ENCODE measurements at regions not wholly inside any gene's neighbourhood (a gene's known extent, or its start where the extent isn't known, plus 50 kb on each side); places are given as distances from the start of the nearest gene placed in this dataset.

GRCh38 chr11:70872299-70872698, 380.1 kb downstream of the SHANK2 start:
- Histone ChIP-seq H3K4me3 (ENCODE audit: low read length) (no peak overlapping the region), H3K27ac (ENCODE audit: low read length) (no peak overlapping the region), H3K9me3 (ENCODE audit: control insufficient read depth, insufficient read depth, low read length) (no peaks in the 10 kb centered on the region), H3K4me1 (ENCODE audit: control insufficient read depth, insufficient read depth, low read length) (no peaks in the 10 kb centered on the region), H3K36me3 (ENCODE audit: control insufficient read depth, insufficient read depth, low read length) (no peaks in the 10 kb centered on the region), H3K27me3 (ENCODE audit: control insufficient read depth, insufficient read depth, low read length) (no peaks in the 10 kb centered on the region)
- WGBS (ENCODE audit: insufficient coverage), result 78% methylated on average over 11 of the region's 11 CpGs
- Mint-ChIP-seq H3K36me3 (no peaks in the 10 kb centered on the region), H3K27me3 (ENCODE audit: low read depth in 2 of 2) (peaks cover 0 to 4% of the 10 kb centered on the region in 2 donors), H3K4me3 (no peak overlapping the region), H3K9me3 (no peaks in the 10 kb centered on the region), H3K27ac (no peak overlapping the region), H3K4me1 (no peaks in the 10 kb centered on the region)
- intact Hi-C loops (cut with micrococcal nuclease), result no loop called here
- no peak for ATAC-seq
- TF ChIP-seq, protein P1, sequence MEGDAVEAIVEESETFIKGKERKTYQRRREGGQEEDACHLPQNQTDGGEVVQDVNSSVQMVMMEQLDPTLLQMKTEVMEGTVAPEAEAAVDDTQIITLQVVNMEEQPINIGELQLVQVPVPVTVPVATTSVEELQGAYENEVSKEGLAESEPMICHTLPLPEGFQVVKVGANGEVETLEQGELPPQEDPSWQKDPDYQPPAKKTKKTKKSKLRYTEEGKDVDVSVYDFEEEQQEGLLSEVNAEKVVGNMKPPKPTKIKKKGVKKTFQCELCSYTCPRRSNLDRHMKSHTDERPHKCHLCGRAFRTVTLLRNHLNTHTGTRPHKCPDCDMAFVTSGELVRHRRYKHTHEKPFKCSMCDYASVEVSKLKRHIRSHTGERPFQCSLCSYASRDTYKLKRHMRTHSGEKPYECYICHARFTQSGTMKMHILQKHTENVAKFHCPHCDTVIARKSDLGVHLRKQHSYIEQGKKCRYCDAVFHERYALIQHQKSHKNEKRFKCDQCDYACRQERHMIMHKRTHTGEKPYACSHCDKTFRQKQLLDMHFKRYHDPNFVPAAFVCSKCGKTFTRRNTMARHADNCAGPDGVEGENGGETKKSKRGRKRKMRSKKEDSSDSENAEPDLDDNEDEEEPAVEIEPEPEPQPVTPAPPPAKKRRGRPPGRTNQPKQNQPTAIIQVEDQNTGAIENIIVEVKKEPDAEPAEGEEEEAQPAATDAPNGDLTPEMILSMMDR (IDR thresholded peaks at IDR 0.05), result no peak
- no peak for DNase-seq

DNA sequence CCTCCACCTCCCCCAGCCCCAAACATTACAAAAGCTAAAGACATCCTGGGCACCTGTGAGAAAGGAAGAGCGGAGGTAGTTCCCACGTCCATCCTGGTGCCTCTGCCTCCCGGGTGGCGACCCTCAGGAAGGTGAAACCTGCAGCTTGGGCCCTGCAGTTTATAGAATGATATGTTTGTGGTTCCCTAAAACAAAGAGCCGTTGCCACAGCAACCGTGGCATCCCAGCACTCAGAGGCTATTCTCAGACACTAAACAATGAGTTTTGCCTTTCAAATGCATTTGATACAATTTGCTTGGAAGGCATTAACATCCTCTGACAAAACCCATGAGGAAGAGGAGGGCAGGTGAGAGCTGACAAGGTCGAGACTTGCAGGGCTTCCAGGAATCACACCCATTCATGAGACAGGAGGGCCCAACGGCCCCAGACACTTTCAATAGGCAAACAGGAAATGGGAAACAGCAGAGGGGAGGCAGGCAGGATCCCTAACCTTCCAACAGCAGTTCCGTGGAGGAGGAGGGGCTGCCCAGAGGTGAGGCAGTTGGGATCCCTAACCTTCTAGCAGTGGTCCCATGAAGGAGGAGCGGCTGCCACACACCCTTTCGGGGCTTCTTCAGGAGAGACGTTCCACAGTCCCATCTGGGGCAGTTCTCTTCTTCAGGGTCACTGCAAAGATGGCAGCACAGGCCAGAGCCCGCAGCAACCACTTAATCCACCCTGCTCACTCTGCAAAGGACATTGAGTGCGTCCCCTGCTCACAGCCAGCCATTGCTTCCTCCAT, 379.2 kb downstream of the SHANK2 start:
- Histone ChIP-seq H3K27ac (ENCODE audit: low read length) (no peak overlapping the region), H3K9me3 (ENCODE audit: control insufficient read depth, insufficient read depth, low read length) (no peaks in the 10 kb centered on the region), H3K4me3 (ENCODE audit: low read length) (no peak overlapping the region), H3K27me3 (ENCODE audit: control insufficient read depth, insufficient read depth, low read length) (no peaks in the 10 kb centered on the region), H3K4me1 (ENCODE audit: control insufficient read depth, insufficient read depth, low read length) (no peaks in the 10 kb centered on the region), H3K36me3 (ENCODE audit: control insufficient read depth, insufficient read depth, low read length) (no peaks in the 10 kb centered on the region)
- ATAC-seq (no peak), DNase-seq (no peak)
- Mint-ChIP-seq H3K27ac (no peak overlapping the region), H3K27me3 (ENCODE audit: low read depth in 2 of 2) (peaks cover 0 to 4% of the 10 kb centered on the region in 2 donors), H3K9me3 (no peaks in the 10 kb centered on the region), H3K36me3 (no peaks in the 10 kb centered on the region), H3K4me3 (no peak overlapping the region), H3K4me1 (no peaks in the 10 kb centered on the region)
- intact Hi-C loops (cut with micrococcal nuclease), result no loop called here
- TF ChIP-seq, protein P1 (IDR thresholded peaks at IDR 0.05), result no peak
- 44% methylated on average over 14 of the region's 14 CpGs for WGBS (ENCODE audit: insufficient coverage)

- TF ChIP-seq, protein P1 (IDR thresholded peaks at IDR 0.05), result no peak
- Histone ChIP-seq H3K9me3 (ENCODE audit: control insufficient read depth, insufficient read depth, low read length) (no peaks in the 10 kb centered on the region), H3K27me3 (ENCODE audit: control insufficient read depth, insufficient read depth, low read length) (no peaks in the 10 kb centered on the region), H3K36me3 (ENCODE audit: control insufficient read depth, insufficient read depth, low read length) (no peaks in the 10 kb centered on the region), H3K27ac (ENCODE audit: low read length) (no peak overlapping the region), H3K4me3 (ENCODE audit: low read length) (no peak overlapping the region), H3K4me1 (ENCODE audit: control insufficient read depth, insufficient read depth, low read length) (no peaks in the 10 kb centered on the region)
- no peaks in the 10 kb centered on the region for H3K4me1 Mint-ChIP-seq
- H3K36me3 Mint-ChIP-seq, result no peaks in the 10 kb centered on the region
- no peak overlapping the region for H3K27ac Mint-ChIP-seq
- peaks cover 0 to 4% of the 10 kb centered on the region in 2 donors for H3K27me3 Mint-ChIP-seq (ENCODE audit: low read depth in 2 of 2)
- no peak for DNase-seq
- intact Hi-C loops (cut with micrococcal nuclease), result no loop called here
- H3K9me3 Mint-ChIP-seq, result no peaks in the 10 kb centered on the region
- no peak overlapping the region for H3K4me3 Mint-ChIP-seq
- 76% methylated on average over 6 of the region's 6 CpGs for WGBS (ENCODE audit: insufficient coverage)
- no peak for ATAC-seq
Observed at GRCh38 chr11:70873736-70874412, 378.5 kb downstream of the SHANK2 start.
